HG03175 (cell line): ENCODE measurements at regions not wholly inside any gene's neighbourhood (a gene's known extent, or its start where the extent isn't known, plus 50 kb on each side); places are given as distances from the start of the nearest gene placed in this dataset.

Experiments
- ATAC-seq: cut with Tn5 transposase; IDR thresholded peaks from one replicate; pipeline ENCODE4 v1.9.1; 2021; ENCODE audit warnings: mild to moderate bottlenecking, moderate library complexity; ENCODE audit not compliant: unreplicated experiment

GRCh38 chr6:104326173-104327001 lies 533.3 kb downstream of the HACE1 start:
- peak; percentile 78 for ATAC-seq

- no peak for ATAC-seq
Measured at GRCh38 chr6:104325341-104326172, 534.2 kb downstream of the HACE1 start.

- ATAC-seq: no peak
Measured at GRCh38 chr6:104324301-104324700, 535.4 kb downstream of the HACE1 start.

- ATAC-seq: no peak
Measured at GRCh38 chr6:104322841-104323240, 536.9 kb downstream of the HACE1 start.

- no peak for ATAC-seq
Measured at GRCh38 chr6:104321301-104321700, 538.4 kb downstream of the HACE1 start.

GRCh38 chr6:104320896-104321295 lies 538.8 kb downstream of the HACE1 start:
- ATAC-seq: no peak

GRCh38 chr6:104312851-104313250 lies 546.9 kb downstream of the HACE1 start:
- ATAC-seq: no peak

GRCh38 chr6:104306211-104306610 lies 553.5 kb downstream of the HACE1 start:
- no peak for ATAC-seq

- ATAC-seq: no peak
Measured at GRCh38 chr6:104305206-104305605, 554.5 kb downstream of the HACE1 start.

- no peak for ATAC-seq
Measured at GRCh38 chr6:104301951-104302350, 557.8 kb downstream of the HACE1 start.

- no peak for ATAC-seq
Measured at GRCh38 chr6:104286641-104287040, 573.1 kb downstream of the HACE1 start.

- ATAC-seq: no peak
Measured at GRCh38 chr6:104284872-104285271, 574.8 kb downstream of the HACE1 start.

- ATAC-seq: no peak
Measured at GRCh38 chr6:104282581-104282980, 577.1 kb downstream of the HACE1 start.

GRCh38 chr6:104281370-104281769 lies 578.3 kb downstream of the HACE1 start:
- no peak for ATAC-seq

GRCh38 chr6:104268389-104268788 lies 591.3 kb downstream of the HACE1 start:
- no peak for ATAC-seq

GRCh38 chr6:104266922-104267321 lies 592.8 kb downstream of the HACE1 start:
- ATAC-seq: no peak

- no peak for ATAC-seq
Measured at GRCh38 chr6:104256646-104257045, 603.1 kb downstream of the HACE1 start.

- ATAC-seq: no peak
Measured at GRCh38 chr6:104253236-104253635, 606.5 kb downstream of the HACE1 start.

GRCh38 chr6:104252276-104252675 lies 607.4 kb downstream of the HACE1 start:
- ATAC-seq: no peak

- ATAC-seq: no peak
Measured at GRCh38 chr6:104251651-104252050, 608.1 kb downstream of the HACE1 start.

- no peak for ATAC-seq
Measured at GRCh38 chr6:104240865-104241264, 618.9 kb downstream of the HACE1 start.

GRCh38 chr6:104239971-104240370 lies 619.7 kb downstream of the HACE1 start:
- no peak for ATAC-seq
